ENCODE measurements at regions not wholly inside any gene's neighbourhood (a gene's known extent, or its start where the extent isn't known, plus 50 kb on each side); places are given as distances from the start of the nearest gene placed in this dataset.

DNA sequence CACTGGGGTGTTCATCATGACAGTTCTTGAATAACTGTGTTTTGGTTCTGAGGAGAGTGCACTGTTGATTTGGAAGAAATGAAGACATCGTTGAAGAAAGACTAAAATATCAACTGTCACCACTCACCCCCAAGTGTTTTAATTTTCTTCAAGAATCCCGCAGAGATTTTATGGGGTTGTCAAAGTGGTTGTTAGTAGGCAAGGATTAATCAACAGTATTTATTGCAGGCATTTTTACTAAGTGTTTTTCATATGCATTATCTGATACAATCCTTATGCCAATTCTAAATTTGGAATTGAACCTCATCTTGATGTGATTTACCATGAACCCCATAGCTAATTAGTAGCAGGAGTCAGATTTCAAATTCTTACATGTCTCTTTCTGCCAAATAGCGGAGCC, 63.7 kb upstream of the OBI1 start:
- Histone ChIP-seq H3K9me3 (ENCODE audit: insufficient read depth, low read depth, low read length) (no peaks in the 10 kb centered on the region), H3K27me3 (ENCODE audit: insufficient read depth, low read length, poor library complexity, severe bottlenecking) (no peaks in the 10 kb centered on the region), H3K4me2 (ENCODE audit: low read depth, low read length, poor library complexity, severe bottlenecking) (no peak overlapping the region), H3K36me3 (ENCODE audit: insufficient read depth, low read length) (no peaks in the 10 kb centered on the region), H2AFZ (ENCODE audit: low read length) (no peak overlapping the region), H3F3A (ENCODE audit: low read depth) (no peaks in the 10 kb centered on the region), H3K9me2 (replicated peaks; ENCODE audit: low read depth, low read length) (no peaks in the 10 kb centered on the region), H3K4me3 (ENCODE audit: low read length, poor library complexity, severe bottlenecking) (no peak overlapping the region), H4K20me1 (ENCODE audit: insufficient read depth, low read length, poor library complexity, severe bottlenecking) (no peaks in the 10 kb centered on the region), H3K4me1 (ENCODE audit: insufficient read depth, low read length, poor library complexity, severe bottlenecking) (no peaks in the 10 kb centered on the region), H3K79me2 (ENCODE audit: insufficient read depth, low read length) (no peaks in the 10 kb centered on the region), H3K9ac (ENCODE audit: low read depth, low read length, poor library complexity, severe bottlenecking) (no peak overlapping the region)
- TF ChIP-seq CTCF (conservative IDR thresholded peaks at IDR 0.05; ENCODE audit: low read length), result no peak
- TF ChIP-seq EZH2phosphoT487 (IDR thresholded peaks at IDR 0.05; ENCODE audit: borderline replicate concordance), result no peak

- H3K9me3 ChIP-seq (ENCODE audit: insufficient read depth, low read depth, low read length), result no peaks in the 10 kb centered on the region
- TF ChIP-seq CTCF (conservative IDR thresholded peaks at IDR 0.05; ENCODE audit: low read length) (no peak), EZH2phosphoT487 (IDR thresholded peaks at IDR 0.05; ENCODE audit: borderline replicate concordance) (no peak)
These were observed 60.4 kb upstream of the OBI1 start for GRCh38 chr13:78719367-78719766.

DNA sequence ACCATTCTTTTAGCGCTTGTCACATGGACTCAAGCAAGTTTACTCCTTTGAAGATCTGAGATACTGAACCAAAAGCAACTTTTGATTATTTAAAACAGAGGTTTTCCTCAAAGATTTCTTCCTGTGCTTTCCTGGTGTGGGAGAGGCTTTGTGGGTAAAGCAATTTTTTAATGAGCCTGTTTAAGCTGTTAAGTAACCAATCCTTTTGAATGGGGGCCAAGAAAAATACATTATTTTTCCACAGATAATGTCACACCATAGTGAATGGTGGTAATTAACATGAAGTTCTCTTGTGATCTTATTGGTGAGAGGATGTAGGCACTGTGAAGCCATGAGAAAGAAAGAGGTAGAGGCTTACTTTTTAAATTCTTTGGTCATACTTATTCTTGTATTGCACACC, 55.8 kb upstream of the OBI1 start:
- Histone ChIP-seq H3K27me3 (ENCODE audit: insufficient read depth, low read length, poor library complexity, severe bottlenecking) (no peaks in the 10 kb centered on the region), H4K20me1 (ENCODE audit: insufficient read depth, low read length, poor library complexity, severe bottlenecking) (no peaks in the 10 kb centered on the region), H2AFZ (ENCODE audit: low read length) (no peak overlapping the region), H3K4me1 (ENCODE audit: insufficient read depth, low read length, poor library complexity, severe bottlenecking) (peaks cover 5% of the 10 kb centered on the region), H3K9ac (ENCODE audit: low read depth, low read length, poor library complexity, severe bottlenecking) (no peak overlapping the region), H3F3A (ENCODE audit: low read depth) (no peaks in the 10 kb centered on the region), H3K4me3 (ENCODE audit: low read length, poor library complexity, severe bottlenecking) (no peak overlapping the region), H3K79me2 (ENCODE audit: insufficient read depth, low read length) (no peaks in the 10 kb centered on the region), H3K4me2 (ENCODE audit: low read depth, low read length, poor library complexity, severe bottlenecking) (no peak overlapping the region), H3K9me3 (ENCODE audit: insufficient read depth, low read depth, low read length) (no peaks in the 10 kb centered on the region), H3K9me2 (replicated peaks; ENCODE audit: low read depth, low read length) (no peaks in the 10 kb centered on the region), H3K36me3 (ENCODE audit: insufficient read depth, low read length) (no peaks in the 10 kb centered on the region)
- no peak for TF ChIP-seq CTCF (conservative IDR thresholded peaks at IDR 0.05; ENCODE audit: low read length)
- no peak for TF ChIP-seq EZH2phosphoT487 (IDR thresholded peaks at IDR 0.05; ENCODE audit: borderline replicate concordance)

More at GRCh38 chr13:78719367-78719766, 60.4 kb upstream of the OBI1 start:
- Histone ChIP-seq H3K4me1 (ENCODE audit: insufficient read depth, low read length, poor library complexity, severe bottlenecking) (peaks cover 5% of the 10 kb centered on the region), H3K9ac (ENCODE audit: low read depth, low read length, poor library complexity, severe bottlenecking) (no peak overlapping the region), H3K27me3 (ENCODE audit: insufficient read depth, low read length, poor library complexity, severe bottlenecking) (no peaks in the 10 kb centered on the region), H4K20me1 (ENCODE audit: insufficient read depth, low read length, poor library complexity, severe bottlenecking) (no peaks in the 10 kb centered on the region), H3K4me2 (ENCODE audit: low read depth, low read length, poor library complexity, severe bottlenecking) (no peak overlapping the region), H3F3A (ENCODE audit: low read depth) (no peaks in the 10 kb centered on the region), H3K9me2 (replicated peaks; ENCODE audit: low read depth, low read length) (no peaks in the 10 kb centered on the region), H3K36me3 (ENCODE audit: insufficient read depth, low read length) (no peaks in the 10 kb centered on the region), H2AFZ (ENCODE audit: low read length) (no peak overlapping the region), H3K79me2 (ENCODE audit: insufficient read depth, low read length) (no peaks in the 10 kb centered on the region), H3K4me3 (ENCODE audit: low read length, poor library complexity, severe bottlenecking) (no peak overlapping the region)
